H9 (cell line): ENCODE measurements at regions not wholly inside any gene's neighbourhood (a gene's known extent, or its start where the extent isn't known, plus 50 kb on each side); places are given as distances from the start of the nearest gene placed in this dataset.

ENCODE experiments used
- DNase-seq: peaks from one replicate; pipeline ENCODE4 v3.0.0-alpha.2; 2017
- H2AFZ ChIP-seq: one replicate; pipeline ENCODE4 v1.6.1; 2013; ENCODE audit warnings: mild to moderate bottlenecking, low read length, control low read depth, moderate library complexity
- H2AK5ac ChIP-seq: 2 replicates; pipeline ENCODE4 v1.6.1; 2013; ENCODE audit warnings: low read length, control low read depth, mixed read lengths; ENCODE audit not compliant: insufficient read length
- H2BK120ac ChIP-seq: one replicate; pipeline ENCODE4 v1.6.1; 2013; ENCODE audit warnings: low read depth, mild to moderate bottlenecking, low read length, control low read depth, inconsistent platforms; ENCODE audit not compliant: poor library complexity, severe bottlenecking
- H2BK12ac ChIP-seq: 2 replicates; pipeline ENCODE4 v1.6.1; 2013; ENCODE audit warnings: low read length, control low read depth, mixed read lengths, low read depth; ENCODE audit not compliant: insufficient read length
- H2BK15ac ChIP-seq: 2 replicates; pipeline ENCODE4 v1.6.1; 2013; ENCODE audit warnings: low read depth, low read length, control low read depth
- H2BK20ac ChIP-seq: one replicate; pipeline ENCODE4 v1.6.1; 2013; ENCODE audit warnings: low read depth, mild to moderate bottlenecking, low read length, control low read depth, inconsistent platforms; ENCODE audit not compliant: poor library complexity, severe bottlenecking
- H2BK5ac ChIP-seq: 2 replicates; pipeline ENCODE4 v1.6.1; 2013; ENCODE audit warnings: low read length, control low read depth, mixed read lengths; ENCODE audit not compliant: insufficient read length
- H3K14ac ChIP-seq: 2 replicates; pipeline ENCODE4 v1.6.1; 2013; ENCODE audit warnings: low read length, control low read depth; ENCODE audit not compliant: insufficient read depth
- H3K18ac ChIP-seq: 2 replicates; pipeline ENCODE4 v1.6.1; 2013; ENCODE audit warnings: low read depth, mild to moderate bottlenecking, mixed read lengths, low read length, control low read depth; ENCODE audit not compliant: insufficient read length
- H3K23ac ChIP-seq: 2 replicates; pipeline ENCODE4 v1.6.1; 2013; ENCODE audit warnings: low read length, control low read depth, mixed read lengths, low read depth; ENCODE audit not compliant: insufficient read length
- H3K23me2 ChIP-seq: 2 replicates; pipeline ENCODE4 v1.6.1; 2013; ENCODE audit warnings: low read depth, mild to moderate bottlenecking, mixed read lengths, low read length, control low read depth; ENCODE audit not compliant: insufficient read length, poor library complexity, severe bottlenecking
- H3K27ac ChIP-seq: 2 replicates; pipeline ENCODE4 v1.5.1; 2013; ENCODE audit warnings: low read length, control low read depth, mixed read lengths, low read depth; ENCODE audit not compliant: insufficient read length
- H3K27me3 ChIP-seq: 2 replicates; pipeline ENCODE4 v1.6.1; 2013; ENCODE audit warnings: low read length, control low read depth, inconsistent platforms; ENCODE audit not compliant: insufficient read depth
- H3K4ac ChIP-seq: 2 replicates; pipeline ENCODE4 v1.6.1; 2013; ENCODE audit warnings: low read depth, mild to moderate bottlenecking, control low read depth, inconsistent platforms, low read length, moderate library complexity
- H3K4me1 ChIP-seq: 2 replicates; pipeline ENCODE4 v1.6.1; 2013; ENCODE audit warnings: low read length, control low read depth, inconsistent platforms; ENCODE audit not compliant: insufficient read depth
- H3K4me2 ChIP-seq: 2 replicates; pipeline ENCODE4 v1.6.1; 2013; ENCODE audit warnings: low read length, control low read depth, mixed read lengths; ENCODE audit not compliant: insufficient read length, insufficient read depth
- H3K56ac ChIP-seq: 2 replicates; pipeline ENCODE4 v1.6.1; 2013; ENCODE audit warnings: low read depth, mild to moderate bottlenecking, mixed read lengths, low read length, control low read depth; ENCODE audit not compliant: insufficient read length
- H3K79me1 ChIP-seq: 2 replicates; pipeline ENCODE4 v1.6.1; 2013; ENCODE audit warnings: low read depth, mild to moderate bottlenecking, moderate library complexity, low read length, control low read depth, inconsistent platforms; ENCODE audit not compliant: insufficient read depth, poor library complexity, severe bottlenecking
- H3K79me2 ChIP-seq: 2 replicates; pipeline ENCODE4 v1.6.1; 2013; ENCODE audit warnings: low read length, control low read depth, inconsistent platforms; ENCODE audit not compliant: insufficient read depth
- H3K9ac ChIP-seq: 2 replicates; pipeline ENCODE4 v1.6.1; 2013; ENCODE audit warnings: low read length, control low read depth, mixed read lengths; ENCODE audit not compliant: insufficient read length; ENCODE audit errors: extremely low read depth
- H3K9me3 ChIP-seq: one replicate; pipeline ENCODE4 v1.6.1; 2013; ENCODE audit warnings: low read depth, low read length, inconsistent platforms; ENCODE audit not compliant: control insufficient read depth
- H3T11ph ChIP-seq: one replicate; pipeline ENCODE4 v1.6.1; 2013; ENCODE audit warnings: mild to moderate bottlenecking, low read length, control low read depth, inconsistent platforms
- H4K20me1 ChIP-seq: one replicate; pipeline ENCODE4 v1.6.1; 2013; ENCODE audit not compliant: control insufficient read depth, insufficient read length, insufficient read depth
- H4K5ac ChIP-seq: 2 replicates; pipeline ENCODE4 v1.6.1; 2013; ENCODE audit warnings: low read depth, mild to moderate bottlenecking, mixed read lengths, low read length, control low read depth; ENCODE audit not compliant: insufficient read length
- H4K8ac ChIP-seq: replicated peaks from 2 replicates; pipeline ENCODE4 v1.6.1; 2013; ENCODE audit warnings: low read length, control low read depth, mixed read lengths, low read depth; ENCODE audit not compliant: insufficient read length
- H4K91ac ChIP-seq: 2 replicates; pipeline ENCODE4 v1.6.1; 2013; ENCODE audit warnings: low read depth, mild to moderate bottlenecking, moderate library complexity, mixed read lengths, low read length, control low read depth; ENCODE audit not compliant: insufficient read length
- H3K27ac Mint-ChIP-seq, 3 experiments: 2 replicates in 2 of 3; 3 replicates in 1 of 3; pipeline ENCODE4 v1.8.0; 2020 to 2021; ENCODE audit warnings: mixed read lengths in 3 of 3, mild to moderate bottlenecking in 1 of 3, moderate library complexity in 1 of 3
- H3K27me3 Mint-ChIP-seq: 2 replicates; pipeline ENCODE4 v1.8.0; 2021; ENCODE audit warnings: low read depth, mild to moderate bottlenecking, moderate library complexity, mixed read lengths
- H3K36me3 Mint-ChIP-seq, 3 experiments: 2 replicates in 2 of 3; 3 replicates in 1 of 3; pipeline ENCODE4 v1.8.0; 2020 to 2021; ENCODE audit warnings: low read depth in 3 of 3, mixed read lengths in 3 of 3; ENCODE audit not compliant: insufficient read depth in 1 of 3
- H3K4me1 Mint-ChIP-seq, 2 experiments: 2 replicates each; pipeline ENCODE4 v1.8.0; 2020; ENCODE audit warnings: mixed read lengths in 2 of 2
- H3K4me3 Mint-ChIP-seq, 2 experiments: 2 replicates in 1 of 2; 3 replicates in 1 of 2; pipeline ENCODE4 v1.8.0; 2020 to 2021; ENCODE audit warnings: mild to moderate bottlenecking in 2 of 2, mixed read lengths in 2 of 2, moderate library complexity in 1 of 2
- H3K9me3 Mint-ChIP-seq, 2 experiments: 2 replicates in 1 of 2; 3 replicates in 1 of 2; pipeline ENCODE4 v1.8.0; 2020; ENCODE audit warnings: mild to moderate bottlenecking in 2 of 2, mixed read lengths in 2 of 2, moderate library complexity in 1 of 2
- WGBS: extraction: QIAGEN DNeasy Blood & Tissue Kit; methylation state at CpG from one replicate; pipeline ENCODE4 v1.1.7; 2013; ENCODE audit warnings: missing lambda C conversion rate, low lambda C conversion rate, mixed read lengths; ENCODE audit not compliant: insufficient read length; ENCODE audit errors: extremely low coverage; 5-methylcytosine and 5-hydroxymethylcytosine counted together
- TF ChIP-seq, protein P1 (sequence below): fragments of 200-600 bp; sonication (generic); conservative IDR thresholded peaks from 3 replicates; pipeline ENCODE4 v1.8.0; 2021; ENCODE audit warnings: antibody characterized with exemption, mild to moderate bottlenecking

DNA sequence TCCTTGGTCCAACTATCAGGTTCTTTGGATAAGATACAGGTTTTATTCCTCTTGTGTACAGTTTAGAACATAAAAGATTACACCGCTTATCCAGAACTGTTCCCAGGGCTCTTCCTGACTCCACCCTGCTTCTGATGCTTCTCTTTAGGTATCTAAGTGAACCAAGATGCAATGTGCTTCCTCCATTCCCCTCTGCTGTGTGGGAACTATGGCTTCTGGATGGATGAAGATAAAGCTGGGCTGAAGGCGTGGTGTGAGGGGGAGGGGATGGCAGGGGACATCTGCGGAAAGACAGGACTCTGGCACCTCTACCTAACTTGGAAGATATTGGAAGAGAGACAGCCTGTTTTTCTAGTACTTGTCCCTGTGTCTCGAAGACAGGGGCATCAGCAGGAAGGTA, 209.9 kb upstream of the TBX20 start:
- no peak overlapping the region for H3K23ac ChIP-seq
- Mint-ChIP-seq H3K4me3 (no peak overlapping the region), H3K36me3 (peaks cover 0 to under 1% (median 0%) of the 10 kb centered on the region in 3 experiments; a peak in 1 of 7 replicates), H3K27me3 (no peaks in the 10 kb centered on the region; the same call in 1 of the 2 replicates), H3K27ac (no peak overlapping the region), H3K9me3 (peaks cover 0 to under 1% of the 10 kb centered on the region in 2 experiments; a peak in 2 of 5 replicates), H3K4me1 (peaks cover 8% of the 10 kb centered on the region in 2 experiments)
- H4K5ac ChIP-seq: no peak overlapping the region
- no peak overlapping the region for H3K56ac ChIP-seq
- H3K14ac ChIP-seq: no peak overlapping the region
- H4K91ac ChIP-seq: no peak overlapping the region
- no peak overlapping the region for H2AFZ ChIP-seq
- H2BK5ac ChIP-seq: no peak overlapping the region
- no peak overlapping the region for H4K8ac ChIP-seq
- H3K79me1 ChIP-seq: no peaks in the 10 kb centered on the region
- TF ChIP-seq, protein P1, sequence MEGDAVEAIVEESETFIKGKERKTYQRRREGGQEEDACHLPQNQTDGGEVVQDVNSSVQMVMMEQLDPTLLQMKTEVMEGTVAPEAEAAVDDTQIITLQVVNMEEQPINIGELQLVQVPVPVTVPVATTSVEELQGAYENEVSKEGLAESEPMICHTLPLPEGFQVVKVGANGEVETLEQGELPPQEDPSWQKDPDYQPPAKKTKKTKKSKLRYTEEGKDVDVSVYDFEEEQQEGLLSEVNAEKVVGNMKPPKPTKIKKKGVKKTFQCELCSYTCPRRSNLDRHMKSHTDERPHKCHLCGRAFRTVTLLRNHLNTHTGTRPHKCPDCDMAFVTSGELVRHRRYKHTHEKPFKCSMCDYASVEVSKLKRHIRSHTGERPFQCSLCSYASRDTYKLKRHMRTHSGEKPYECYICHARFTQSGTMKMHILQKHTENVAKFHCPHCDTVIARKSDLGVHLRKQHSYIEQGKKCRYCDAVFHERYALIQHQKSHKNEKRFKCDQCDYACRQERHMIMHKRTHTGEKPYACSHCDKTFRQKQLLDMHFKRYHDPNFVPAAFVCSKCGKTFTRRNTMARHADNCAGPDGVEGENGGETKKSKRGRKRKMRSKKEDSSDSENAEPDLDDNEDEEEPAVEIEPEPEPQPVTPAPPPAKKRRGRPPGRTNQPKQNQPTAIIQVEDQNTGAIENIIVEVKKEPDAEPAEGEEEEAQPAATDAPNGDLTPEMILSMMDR: no peak
- no peak overlapping the region for H3K27ac ChIP-seq
- DNase-seq: no peak
- H2BK12ac ChIP-seq: no peak overlapping the region
- no peaks in the 10 kb centered on the region; the same call in 1 of the 2 replicates for H3K27me3 ChIP-seq
- no CpG with 5 or more reads among the region's 4 CpGs for WGBS
- H3K4me2 ChIP-seq: no peak overlapping the region
- H4K20me1 ChIP-seq: no peaks in the 10 kb centered on the region
- no peaks in the 10 kb centered on the region for H3K23me2 ChIP-seq
- no peak overlapping the region for H3K9ac ChIP-seq
- H3K9me3 ChIP-seq: no peaks in the 10 kb centered on the region
- no peak overlapping the region for H3T11ph ChIP-seq
- H3K79me2 ChIP-seq: no peaks in the 10 kb centered on the region
- no peak overlapping the region for H2BK120ac ChIP-seq
- H2AK5ac ChIP-seq: no peak overlapping the region
- no peaks in the 10 kb centered on the region; the same call in 1 of the 2 replicates for H3K4me1 ChIP-seq
- H2BK15ac ChIP-seq: no peak overlapping the region
- no peak overlapping the region for H2BK20ac ChIP-seq
- no peak overlapping the region for H3K4ac ChIP-seq
- no peak overlapping the region for H3K18ac ChIP-seq
